Right lobe of liver (tissue), 6 donors: ENCODE measurements at regions not wholly inside any gene's neighbourhood (a gene's known extent, or its start where the extent isn't known, plus 50 kb on each side); places are given as distances from the start of the nearest gene placed in this dataset.
"Not testable (repeated sequence)": the region's sequence is repeated elsewhere in the genome, so short reads cannot be mapped to it uniquely, and the experiment has no call there.

ENCODE experiments used
- ATAC-seq, 4 donors: fragments of 200-7000 bp; cut with Tn5 transposase; one replicate each; pipeline ENCODE4 v1.9.1; 2020; ENCODE audit warnings: mild to moderate bottlenecking in 4 of 4, moderate library complexity in 4 of 4
- DNase-seq, 3 donors: peaks; one replicate each; pipeline ENCODE4 v3.0.0-alpha.2; 2020
- H3K27ac ChIP-seq, 3 donors: fragments of 200-600 bp; one replicate each; pipeline ENCODE4 v1.8.0; 2022
- H3K27me3 ChIP-seq, 2 donors: fragments of 200-600 bp; one replicate each; pipeline ENCODE4 v1.8.0; 2022
- H3K36me3 ChIP-seq, 4 donors: fragments of 200-600 bp; sonication (generic) in 1 of 4; one replicate each; pipeline versions ENCODE4 v1.5.1 to v1.8.0; 2017 to 2022; ENCODE audit warnings: control low read depth in 1 of 4
- H3K4me1 ChIP-seq, 4 donors: fragments of 200-600 bp; sonication (generic) in 1 of 4; one replicate each; pipeline versions ENCODE4 v1.5.1 to v1.8.0; 2017 to 2022; ENCODE audit warnings: control low read depth in 1 of 4
- H3K4me3 ChIP-seq, 3 donors: fragments of 200-600 bp; one replicate each; pipeline ENCODE4 v1.8.0; 2022
- H3K9me3 ChIP-seq, 4 donors: fragments of 200-600 bp; sonication (generic) in 1 of 4; one replicate each; pipeline versions ENCODE4 v1.5.1 to v1.8.0; 2017 to 2022; ENCODE audit warnings: control low read depth in 1 of 4
- POLR2A ChIP-seq: fragments of 450-650 bp; IDR thresholded peaks from one replicate; pipeline ENCODE4 v1.6.1; 2017; ENCODE audit warnings: antibody characterized with exemption, mild to moderate bottlenecking
- WGBS: methylation state at CpG from one replicate; pipeline ENCODE4 v1.1.6; 2018; ENCODE audit warnings: low coverage, low lambda C conversion rate; ENCODE audit not compliant: insufficient coverage; ENCODE audit errors: missing lambda C conversion rate; 5-methylcytosine and 5-hydroxymethylcytosine counted together
- intact Hi-C, 2 donors: fragments of 100-400 bp; cut with DNase I; formaldehyde crosslinking; loops; one replicate each; pipeline versions ENCODE4 v1.11.2 to v1.14.1; 2022
- TF ChIP-seq, protein P1 (sequence below), 4 donors: fragments of 200-600 bp in 3 of 4; fragments of 450-650 bp in 1 of 4; IDR thresholded peaks; one replicate each; pipeline versions ENCODE4 v1.5.1 to v1.8.0; 2016 to 2022; ENCODE audit warnings: antibody characterized with exemption in 4 of 4, mild to moderate bottlenecking in 2 of 4
- donor health status: DM: no; HTN: yes; CAD: no.
- donor health status: DM: no; HTN: no; CAD: no.
- donor health status: DM: no; HTN: no; CAD: no.
- donor health status: DM: no; HTN: yes; CAD: no.
- donor health status: DM: no; HTN: yes; CAD: no.

DNA sequence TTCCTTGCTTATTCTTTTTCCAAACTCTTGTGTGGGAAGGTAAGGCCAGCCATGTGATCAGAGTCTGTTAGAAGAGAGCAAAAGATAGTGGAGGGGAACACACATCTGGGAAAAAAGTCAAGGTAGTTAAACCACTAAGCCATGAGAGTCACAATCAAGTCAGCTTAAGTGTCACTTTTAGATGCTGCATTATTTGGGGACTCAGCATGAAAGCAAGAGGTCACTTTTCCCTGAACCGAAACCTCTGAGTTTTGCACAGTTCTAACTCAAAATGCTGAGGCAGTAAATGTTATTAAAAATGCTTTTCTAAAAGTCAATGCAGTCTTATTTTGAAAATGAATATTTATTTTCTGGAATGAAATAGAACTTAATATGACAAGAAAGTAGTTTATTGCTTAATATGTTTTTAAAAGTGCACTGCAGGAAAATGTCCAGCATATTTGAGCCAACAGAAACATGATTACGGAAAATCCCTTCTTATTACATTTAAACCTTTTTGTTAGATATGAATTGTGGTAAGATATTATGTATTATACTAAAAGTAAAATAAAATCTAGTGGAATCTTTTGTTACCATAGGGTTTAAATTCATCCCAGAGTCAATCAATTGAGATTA, 69.3 kb downstream of the RBM11 start:
- H3K4me3 ChIP-seq: no peak overlapping the region
- H3K27me3 ChIP-seq: no peaks in the 10 kb centered on the region
- ATAC-seq: peak in 1 of 4 donors; percentile 53
- H3K27ac ChIP-seq: no peak overlapping the region
- no peaks in the 10 kb centered on the region for H3K9me3 ChIP-seq
- intact Hi-C loops: no loop called here
- WGBS: 83% methylated on average over 2 of the region's 2 CpGs
- no peaks in the 10 kb centered on the region for H3K36me3 ChIP-seq
- no peak for DNase-seq
- no peaks in the 10 kb centered on the region for H3K4me1 ChIP-seq
- TF ChIP-seq, protein P1, sequence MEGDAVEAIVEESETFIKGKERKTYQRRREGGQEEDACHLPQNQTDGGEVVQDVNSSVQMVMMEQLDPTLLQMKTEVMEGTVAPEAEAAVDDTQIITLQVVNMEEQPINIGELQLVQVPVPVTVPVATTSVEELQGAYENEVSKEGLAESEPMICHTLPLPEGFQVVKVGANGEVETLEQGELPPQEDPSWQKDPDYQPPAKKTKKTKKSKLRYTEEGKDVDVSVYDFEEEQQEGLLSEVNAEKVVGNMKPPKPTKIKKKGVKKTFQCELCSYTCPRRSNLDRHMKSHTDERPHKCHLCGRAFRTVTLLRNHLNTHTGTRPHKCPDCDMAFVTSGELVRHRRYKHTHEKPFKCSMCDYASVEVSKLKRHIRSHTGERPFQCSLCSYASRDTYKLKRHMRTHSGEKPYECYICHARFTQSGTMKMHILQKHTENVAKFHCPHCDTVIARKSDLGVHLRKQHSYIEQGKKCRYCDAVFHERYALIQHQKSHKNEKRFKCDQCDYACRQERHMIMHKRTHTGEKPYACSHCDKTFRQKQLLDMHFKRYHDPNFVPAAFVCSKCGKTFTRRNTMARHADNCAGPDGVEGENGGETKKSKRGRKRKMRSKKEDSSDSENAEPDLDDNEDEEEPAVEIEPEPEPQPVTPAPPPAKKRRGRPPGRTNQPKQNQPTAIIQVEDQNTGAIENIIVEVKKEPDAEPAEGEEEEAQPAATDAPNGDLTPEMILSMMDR (IDR thresholded peaks at IDR 0.05): no peak
- TF ChIP-seq POLR2A: no peak

DNA sequence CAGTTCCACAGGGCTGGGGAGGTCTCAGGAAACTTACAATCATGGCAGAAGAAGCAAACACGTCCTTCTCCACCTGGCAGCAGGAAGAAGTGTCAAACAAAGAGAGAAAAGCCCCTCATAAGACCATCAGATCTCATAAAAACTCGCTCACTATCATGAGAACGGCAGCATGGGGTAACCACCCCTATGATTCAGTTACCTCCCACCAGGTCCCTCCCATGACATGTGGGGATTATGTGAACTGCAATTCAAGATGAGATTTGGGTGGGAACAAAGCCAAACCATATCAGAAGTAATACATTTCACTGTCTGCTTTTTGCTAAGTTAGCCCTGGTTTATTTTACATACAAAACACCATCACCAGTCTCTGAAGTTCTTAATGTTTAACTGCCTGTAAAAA, 68.5 kb downstream of the RBM11 start:
- DNase-seq (no peak), ATAC-seq (no peak)
- intact Hi-C loops: no loop called here
- Histone ChIP-seq H3K4me1 (no peaks in the 10 kb centered on the region), H3K36me3 (no peaks in the 10 kb centered on the region), H3K4me3 (no peak overlapping the region), H3K9me3 (no peaks in the 10 kb centered on the region), H3K27ac (no peak overlapping the region), H3K27me3 (no peaks in the 10 kb centered on the region)
- no peak for TF ChIP-seq POLR2A
- TF ChIP-seq, protein P1 (IDR thresholded peaks at IDR 0.05): no peak
- 48% methylated on average over 3 of the region's 3 CpGs for WGBS

DNA sequence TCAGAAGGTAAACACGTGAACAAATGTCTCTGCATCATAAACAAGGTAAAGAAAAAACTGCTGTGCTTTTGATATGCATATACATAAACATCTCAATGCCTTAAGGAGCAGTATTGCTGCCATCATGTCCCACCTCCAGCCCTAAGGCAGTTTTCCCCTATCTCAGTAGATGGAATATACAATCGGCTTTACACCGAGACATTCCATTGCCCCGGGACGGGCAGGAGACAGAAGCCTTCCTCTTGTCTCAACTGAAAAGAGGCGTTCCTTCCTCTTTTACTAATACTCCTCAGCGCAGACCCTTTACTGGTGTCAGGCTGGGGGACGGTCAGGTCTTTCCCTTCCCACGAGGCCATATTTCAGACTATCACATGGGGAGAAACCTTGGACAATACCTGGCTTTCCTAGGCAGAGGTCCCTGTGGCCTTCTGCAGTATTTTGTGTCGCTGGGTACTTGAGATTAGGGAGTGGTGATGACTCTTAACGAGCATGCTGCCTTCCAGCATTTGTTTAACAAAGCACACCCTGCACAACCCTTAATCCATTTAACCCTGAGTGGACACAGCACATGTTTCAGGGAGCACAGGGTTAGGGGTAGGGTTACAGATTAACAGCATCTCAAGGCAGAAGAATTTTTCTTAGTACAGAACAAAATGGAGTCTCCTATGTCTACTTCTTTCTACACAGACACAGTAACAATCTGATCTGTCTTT, 65.4 kb downstream of the RBM11 start:
- H3K36me3 ChIP-seq, H3K9me3 ChIP-seq, H3K4me3 ChIP-seq, H3K27me3 ChIP-seq, H3K27ac ChIP-seq, DNase-seq, ATAC-seq, intact Hi-C loops, H3K4me1 ChIP-seq: not testable (repeated sequence)
- WGBS: 42% methylated on average over 7 of the region's 11 CpGs
